ENCODE measurements at regions not wholly inside any gene's neighbourhood (a gene's known extent, or its start where the extent isn't known, plus 50 kb on each side); places are given as distances from the start of the nearest gene placed in this dataset.

GRCh38 chr2:34534341-34534740, 935.2 kb upstream of the FAM98A start (continued):
- no peak for TF ChIP-seq CEBPZ (IDR thresholded peaks at IDR 0.05; ENCODE audit: low read depth, low read length)
- no peak for TF ChIP-seq EP300 (IDR thresholded peaks at IDR 0.05; ENCODE audit: borderline replicate concordance in 1 of 2, control insufficient read depth in 1 of 2, low read depth in 2 of 2, low read length in 2 of 2)
- no peak for TF ChIP-seq HDAC2 (IDR thresholded peaks at IDR 0.05)
- no peak for TF ChIP-seq ATF3 (IDR thresholded peaks at IDR 0.05; ENCODE audit: borderline replicate concordance, extremely low read depth, low read depth, low read length)
- no peak for TF ChIP-seq RUNX3 (IDR thresholded peaks at IDR 0.05; ENCODE audit: low read length)
- no peak for TF ChIP-seq CHD2 (IDR thresholded peaks at IDR 0.05; ENCODE audit: borderline replicate concordance, low read depth, low read length)

GRCh38 chr2:34533585-34534183, 934.6 kb upstream of the FAM98A start:
- Histone ChIP-seq H2AFZ (ENCODE audit: control insufficient read depth, low read depth, low read length) (no peak overlapping the region), H3K9ac (ENCODE audit: control insufficient read depth, insufficient read depth, low read length) (no peak overlapping the region), H3K4me2 (ENCODE audit: control insufficient read depth, insufficient read depth) (no peak overlapping the region), H4K20me1 (ENCODE audit: control insufficient read depth, insufficient read depth) (no peaks in the 10 kb centered on the region), H3K4me3 (no peak overlapping the region), H3K27ac (ENCODE audit: control insufficient read depth, insufficient read depth) (no peak overlapping the region), H3K36me3 (ENCODE audit: control insufficient read depth in 2 of 2, insufficient read depth in 2 of 2, low read length in 1 of 2) (no peaks in the 10 kb centered on the region), H3K79me2 (ENCODE audit: control insufficient read depth, insufficient read depth, low read length) (no peaks in the 10 kb centered on the region), H3K4me1 (ENCODE audit: control insufficient read depth, insufficient read depth, low read length) (no peaks in the 10 kb centered on the region), H3K9me3 (replicated peaks; ENCODE audit: control insufficient read depth, insufficient read depth, low read length) (no peaks in the 10 kb centered on the region), H3K27me3 (replicated peaks in 1 of 2; ENCODE audit: control insufficient read depth in 2 of 2, insufficient read depth in 2 of 2, low read length in 1 of 2) (no peaks in the 10 kb centered on the region)
- 24% methylated on average over 3 of the region's 3 CpGs for WGBS (ENCODE audit: insufficient coverage, insufficient replicate concordance, low lambda C conversion rate, missing lambda C conversion rate)
- SMC1A ChIA-PET (ENCODE audit: uncharacterized antibody, unreplicated experiment): no interaction called here
- no peak for ATAC-seq
- CTCF ChIA-PET: no interaction called here
- POLR2A ChIA-PET: no interaction called here
- intact Hi-C loops (cut with micrococcal nuclease; ENCODE audit: unreplicated experiment): no loop called here
- in situ Hi-C loops (cut with MboI): no loop called here
- no peak for FAIRE-seq
- DNase-seq (ENCODE audit: low read depth, low spot score): no peak
- BruUV-seq (replicated peaks): no TSS peak
- RAD21 ChIA-PET (ENCODE audit: unreplicated experiment): no interaction called here
- no peak for TF ChIP-seq NKRF (conservative IDR thresholded peaks at IDR 0.05)
- no peak for TF ChIP-seq RCOR1 (conservative IDR thresholded peaks at IDR 0.05; ENCODE audit: low read depth, low read length)
- no peak for TF ChIP-seq MYC (IDR thresholded peaks at IDR 0.05; ENCODE audit: insufficient read depth, insufficient read length, insufficient replicate concordance, low read length, severe bottlenecking)
- TF ChIP-seq MTA3 (IDR thresholded peaks at IDR 0.05; ENCODE audit: borderline replicate concordance, low read length): no peak
- no peak for TF ChIP-seq CUX1 (IDR thresholded peaks at IDR 0.05; ENCODE audit: insufficient replicate concordance, low read depth, low read length)

Data from GM12878 (cell line).